GM19467 (cell line): ENCODE measurements at regions not wholly inside any gene's neighbourhood (a gene's known extent, or its start where the extent isn't known, plus 50 kb on each side); places are given as distances from the start of the nearest gene placed in this dataset.

Experiments
- ATAC-seq: cut with Tn5 transposase; IDR thresholded peaks from one replicate; pipeline ENCODE4 v1.9.1; 2021; ENCODE audit warnings: mild to moderate bottlenecking, moderate library complexity; ENCODE audit not compliant: unreplicated experiment

DNA sequence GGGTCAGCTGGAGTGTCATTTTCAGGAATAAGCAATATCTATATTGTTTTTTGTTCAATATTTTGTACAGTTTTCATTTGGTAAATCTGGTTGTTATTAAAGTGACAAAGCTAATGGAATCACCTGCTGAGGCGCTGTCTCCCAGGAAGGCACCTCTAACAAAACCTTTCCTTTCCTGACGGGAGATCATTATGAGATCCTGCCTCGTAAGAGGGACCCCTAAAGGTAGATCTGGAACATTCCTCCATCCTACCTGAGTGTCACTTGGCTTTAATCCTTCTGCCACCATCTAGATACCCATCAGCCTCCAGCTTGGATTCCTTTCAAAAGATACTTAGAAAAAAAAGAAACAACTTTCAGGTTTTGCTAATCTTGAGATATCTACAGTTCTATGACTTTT, 157.7 kb downstream of the FAT3 start:
- no peak for ATAC-seq

- no peak for ATAC-seq
These were observed 158.8 kb downstream of the FAT3 start for GRCh38 chr11:92383430-92383829.

DNA sequence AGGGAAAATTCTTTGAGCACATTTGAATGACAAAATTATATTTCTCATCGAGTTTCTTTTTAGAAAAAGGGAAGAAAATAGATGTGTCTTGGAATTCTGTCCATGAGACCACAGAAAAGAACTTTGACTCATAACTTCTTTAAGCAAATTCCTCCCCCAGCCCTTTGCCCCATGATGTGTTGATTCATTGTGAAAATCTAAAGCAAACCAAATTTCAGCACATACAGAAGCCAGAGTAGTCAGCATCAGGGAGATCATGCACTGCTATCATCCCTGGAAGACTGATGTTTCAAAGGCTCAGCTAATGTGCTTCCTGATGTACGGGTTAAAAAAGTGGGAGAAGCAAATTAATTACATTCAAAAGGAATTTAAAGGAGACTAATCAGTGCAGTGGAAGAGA, 159.7 kb downstream of the FAT3 start:
- ATAC-seq: no peak

DNA sequence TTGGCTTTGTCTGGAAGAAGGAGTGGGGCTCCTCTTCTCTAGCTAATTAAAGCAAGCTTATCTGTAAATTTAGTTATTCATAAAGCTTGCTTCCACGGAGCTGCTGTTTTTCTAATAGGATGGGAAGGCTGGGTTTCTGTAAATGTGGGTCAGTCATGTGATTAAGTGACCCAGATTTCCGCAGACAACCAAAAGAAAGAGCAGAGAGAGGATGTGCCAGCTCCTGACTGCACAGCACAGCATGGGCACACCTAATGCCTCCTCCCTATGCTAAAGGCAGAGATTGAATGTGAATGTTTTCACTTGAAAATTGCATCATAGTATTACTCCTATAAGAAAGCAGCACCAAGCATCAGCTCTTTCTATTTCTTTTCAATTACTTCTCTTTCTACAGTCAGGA, 160.2 kb downstream of the FAT3 start:
- no peak for ATAC-seq

DNA sequence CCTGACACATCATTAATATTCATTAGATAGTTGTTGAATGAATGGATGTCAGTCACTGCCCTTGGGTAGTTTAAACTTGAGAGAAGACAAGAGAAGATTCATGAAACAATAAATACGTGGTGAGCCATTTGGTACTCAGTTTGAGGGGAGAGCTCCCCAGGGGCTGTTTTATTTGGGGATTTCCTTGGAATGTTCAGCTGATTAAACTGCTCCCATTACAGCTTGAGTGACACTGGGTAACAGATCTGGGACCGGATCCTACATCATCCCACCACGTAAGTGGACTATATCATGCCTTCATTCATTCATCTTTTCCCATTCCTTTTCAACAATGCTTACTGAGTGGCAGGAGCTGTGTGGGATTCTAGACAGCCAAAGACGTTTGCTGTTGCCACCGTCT, 162.0 kb downstream of the FAT3 start:
- no peak for ATAC-seq

DNA sequence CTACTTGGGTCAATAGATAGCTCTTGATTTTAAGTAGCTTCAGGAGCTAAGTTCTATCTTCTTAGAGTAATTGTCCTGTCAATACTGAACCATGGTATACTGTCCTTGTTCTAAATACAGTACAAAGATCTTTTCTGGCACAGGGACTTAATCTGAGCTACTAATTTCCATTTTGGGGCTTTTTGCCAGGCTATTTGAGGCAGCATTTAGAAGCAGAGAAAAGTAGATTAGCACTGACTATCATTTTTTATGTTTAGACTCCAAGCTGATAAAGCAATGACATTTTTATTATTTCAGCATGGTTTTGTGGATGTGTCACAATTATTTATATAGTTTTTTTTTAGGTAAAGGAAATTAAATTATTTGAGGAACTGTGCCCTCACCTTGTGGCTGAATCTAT, 163.2 kb downstream of the FAT3 start:
- ATAC-seq: no peak

DNA sequence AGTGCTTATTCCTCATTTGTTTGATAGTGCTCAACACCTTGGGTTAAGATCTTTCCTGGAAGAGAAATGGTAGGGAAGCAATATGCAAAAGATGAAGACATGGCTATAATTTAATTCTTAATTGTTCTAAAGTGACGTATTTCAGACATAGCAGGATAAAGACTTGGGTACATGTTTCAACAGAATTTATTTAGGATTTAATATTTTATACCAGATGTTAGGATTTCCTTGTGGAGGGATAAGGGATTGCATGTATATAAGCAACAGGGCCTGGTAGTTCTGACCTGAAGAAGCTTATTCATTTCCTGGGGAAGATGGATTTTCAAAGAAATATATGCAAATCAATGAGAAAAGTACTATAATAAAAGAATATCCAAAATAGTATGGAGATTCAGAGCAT, 163.8 kb downstream of the FAT3 start:
- no peak for ATAC-seq

GRCh38 chr11:92390783-92391182, 166.2 kb downstream of the FAT3 start:
- ATAC-seq: no peak

GRCh38 chr11:92391364-92391763, 166.7 kb downstream of the FAT3 start:
- ATAC-seq: no peak

GRCh38 chr11:92391808-92392207, 167.2 kb downstream of the FAT3 start:
- no peak for ATAC-seq

GRCh38 chr11:92393218-92393617, 168.6 kb downstream of the FAT3 start:
- ATAC-seq: no peak

DNA sequence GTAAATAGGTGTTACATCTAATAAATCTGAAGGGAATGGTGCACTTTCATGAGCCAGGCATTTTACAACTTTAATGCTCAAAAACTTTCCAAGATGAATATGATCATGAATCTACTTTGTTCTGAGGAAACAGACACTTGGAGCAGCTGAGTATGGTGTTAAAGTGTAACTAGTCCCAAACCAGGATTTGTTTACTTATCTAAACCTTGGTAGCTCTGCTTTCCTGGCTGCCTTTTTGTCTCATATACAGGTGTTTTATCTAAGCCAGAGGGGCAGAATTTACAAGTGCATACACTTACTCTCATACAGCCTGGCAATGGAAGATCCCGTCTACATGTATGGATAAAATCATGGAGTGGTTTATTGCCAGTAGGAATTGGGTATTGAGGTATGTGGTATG, 171.5 kb downstream of the FAT3 start:
- ATAC-seq: no peak

DNA sequence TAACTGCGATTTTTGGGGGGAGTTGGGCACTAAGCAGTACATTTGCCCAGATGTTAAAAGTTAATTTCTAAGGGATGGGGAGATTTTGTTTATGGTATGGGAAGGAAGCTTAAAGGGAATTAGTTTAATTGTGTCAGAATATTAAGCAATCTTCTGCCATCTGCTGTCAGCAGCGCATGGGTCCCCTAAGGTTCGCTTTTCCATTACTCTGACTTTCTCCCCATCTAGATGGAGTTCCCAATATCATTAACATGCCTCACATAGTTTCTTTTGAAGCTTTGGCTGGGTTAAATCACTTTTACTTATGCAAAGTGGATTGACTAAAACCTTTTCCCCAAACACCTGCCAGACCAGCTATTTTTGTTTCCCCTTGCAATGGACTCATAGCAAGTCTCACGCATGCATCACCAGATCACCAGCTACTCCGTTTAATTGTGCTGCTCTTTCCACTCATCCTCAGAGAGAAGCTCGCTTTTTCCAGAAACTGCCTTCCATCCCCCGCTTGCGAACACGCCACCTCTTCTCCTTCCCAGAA, 172.7 kb downstream of the FAT3 start:
- no peak for ATAC-seq

DNA sequence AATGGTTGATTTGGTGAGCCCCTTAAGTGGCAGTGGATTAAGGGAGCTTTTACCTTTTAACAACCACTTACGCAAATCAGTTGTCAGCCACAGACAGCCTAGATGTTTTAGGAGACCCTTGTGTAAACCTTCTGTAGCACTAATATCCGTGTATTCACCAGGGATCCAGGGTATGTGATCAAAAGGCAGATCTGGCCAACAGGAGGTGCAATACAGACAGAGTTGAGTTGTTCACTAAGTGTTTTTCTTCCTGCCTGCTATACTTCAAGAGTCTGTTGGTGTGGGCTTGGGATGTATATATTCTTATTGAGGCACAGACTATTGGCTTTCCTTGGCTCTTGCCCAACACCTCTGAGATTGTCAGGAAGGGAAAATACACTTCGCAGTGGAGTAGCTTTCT, 175.1 kb downstream of the FAT3 start:
- ATAC-seq: no peak

DNA sequence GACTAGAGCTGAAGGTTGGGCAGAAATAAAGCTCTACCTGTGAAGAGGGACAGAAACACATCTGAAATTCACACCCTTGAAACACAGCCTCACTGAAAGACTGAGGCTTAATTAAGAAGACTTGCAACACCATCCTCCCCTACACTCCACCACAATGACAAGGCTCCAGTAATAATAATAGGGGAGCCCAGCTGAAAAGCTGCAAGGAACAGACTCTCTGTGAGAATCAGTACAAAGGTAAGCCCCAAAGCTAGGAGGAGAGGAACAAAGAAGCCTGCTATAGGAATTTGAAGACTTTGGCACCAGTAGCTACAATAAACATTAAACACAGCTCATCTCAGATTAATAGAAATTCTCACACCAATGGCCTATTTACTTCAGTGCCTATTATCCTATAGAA, 176.9 kb downstream of the FAT3 start:
- no peak for ATAC-seq

DNA sequence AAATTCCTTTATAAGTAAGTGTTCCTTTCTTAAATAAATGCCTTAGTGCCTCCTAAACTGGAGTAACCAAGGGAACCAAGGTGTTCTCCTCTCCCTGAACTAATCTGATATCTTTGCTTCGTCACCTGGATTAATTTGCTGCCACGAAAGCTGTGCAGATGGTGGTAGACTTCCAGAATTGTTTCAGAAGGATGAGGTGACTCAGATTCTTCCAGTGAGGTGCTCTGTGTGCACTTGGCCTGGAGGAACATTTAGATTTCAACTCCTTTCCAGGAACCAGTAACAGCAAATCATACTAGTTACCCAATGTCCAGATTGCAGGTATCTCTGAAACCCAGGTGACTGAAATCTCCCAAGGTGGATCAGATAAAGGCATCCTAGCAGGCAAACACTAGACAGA, 181.9 kb downstream of the FAT3 start:
- no peak for ATAC-seq

- no peak for ATAC-seq
These were observed 184.7 kb downstream of the FAT3 start for GRCh38 chr11:92409355-92409754.

DNA sequence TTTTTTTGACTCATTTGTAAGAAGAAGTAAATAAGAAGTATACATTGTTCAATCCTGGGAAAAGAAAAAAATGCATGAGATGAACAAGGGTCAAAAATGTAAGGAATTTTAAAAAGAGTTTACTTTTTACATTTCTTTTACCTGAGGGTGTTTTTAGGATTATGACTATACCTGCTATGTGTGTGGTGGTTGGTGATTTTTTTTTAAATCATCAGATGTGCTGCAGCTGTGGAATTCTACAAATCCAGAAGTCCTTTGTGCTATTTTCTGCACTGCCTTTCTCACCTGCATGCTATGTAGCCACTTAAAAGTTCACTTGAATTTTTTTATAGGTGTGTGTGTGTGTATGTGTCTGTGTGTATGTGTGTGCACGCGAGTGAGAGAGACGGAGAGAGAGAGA, 185.3 kb downstream of the FAT3 start:
- ATAC-seq: no peak

GRCh38 chr11:92410526-92410925, 185.9 kb downstream of the FAT3 start:
- no peak for ATAC-seq

GRCh38 chr11:92411431-92411830, 186.8 kb downstream of the FAT3 start:
- no peak for ATAC-seq

DNA sequence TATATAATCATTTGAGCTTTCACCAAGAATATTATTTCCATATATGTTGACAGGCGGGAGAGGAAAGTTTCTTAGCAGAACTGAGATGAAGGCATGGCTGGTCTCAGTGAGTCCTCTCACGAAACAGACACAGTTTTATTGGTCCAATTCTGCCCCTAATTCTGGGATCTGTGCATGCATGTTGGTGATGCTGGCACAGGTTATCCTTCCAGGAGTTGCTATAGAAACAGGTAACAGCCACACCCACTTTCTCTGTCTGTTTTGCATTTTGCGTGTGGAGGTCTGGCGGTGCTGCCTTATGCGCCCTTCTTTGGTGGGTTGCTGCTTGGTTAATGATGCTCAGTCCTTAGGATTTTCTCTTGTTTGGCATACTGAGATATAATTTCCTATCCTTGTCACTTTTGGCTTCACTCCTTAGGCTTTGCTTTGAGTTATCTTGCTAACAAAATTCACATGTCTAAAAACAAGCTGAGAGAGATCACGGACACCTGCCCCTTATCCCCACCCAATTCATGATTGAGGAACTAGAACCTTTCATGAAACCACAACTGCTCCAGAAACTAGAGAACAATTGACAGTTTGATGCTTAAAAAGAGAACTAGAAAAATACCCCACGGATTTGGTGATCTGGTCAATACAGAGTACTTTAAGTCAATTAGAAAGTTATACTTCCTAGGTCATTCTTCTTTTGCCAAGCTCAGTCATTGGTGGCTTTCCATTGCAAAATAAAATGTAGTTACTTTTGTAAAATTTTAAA, 189.3 kb downstream of the FAT3 start:
- no peak for ATAC-seq

GRCh38 chr11:92416971-92417725, 192.5 kb downstream of the FAT3 start:
- no peak for ATAC-seq
